COLO668 (cell line): ENCODE measurements at regions not wholly inside any gene's neighbourhood (a gene's known extent, or its start where the extent isn't known, plus 50 kb on each side); places are given as distances from the start of the nearest gene placed in this dataset.
"Not testable (repeated sequence)": the region's sequence is repeated elsewhere in the genome, so short reads cannot be mapped to it uniquely, and the experiment has no call there.

Source experiments
- DNase-seq: peaks from one replicate; lab custom pipeline; 2025; ENCODE audit not compliant: unreplicated experiment; lab: John Stamatoyannopoulos, UW

GRCh38 chr14:63147018-63147417, 57.2 kb upstream of the RHOJ start:
- DNase-seq: no peak

DNA sequence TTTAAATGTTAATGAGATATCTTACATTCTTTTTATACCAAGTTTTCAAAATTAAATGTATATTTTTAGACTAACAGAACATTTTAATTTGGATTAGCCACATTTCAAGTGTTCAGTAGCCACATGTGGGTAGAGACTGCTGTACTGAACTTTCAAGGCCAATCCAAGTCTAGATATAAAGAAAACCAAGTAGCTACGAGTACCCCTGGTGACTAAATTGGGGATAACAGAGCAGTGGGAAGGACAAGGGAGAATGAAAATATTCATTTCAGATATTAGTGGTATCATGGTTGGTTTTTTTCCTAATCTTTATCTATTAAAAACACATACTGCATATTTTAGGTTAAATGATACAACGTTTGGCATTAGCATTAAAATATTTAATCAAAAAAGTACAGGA, 69.4 kb upstream of the RHOJ start:
- peak; percentile 24 for DNase-seq

- DNase-seq: no peak
Observed at GRCh38 chr14:63130531-63130930, 73.7 kb upstream of the RHOJ start.

DNA sequence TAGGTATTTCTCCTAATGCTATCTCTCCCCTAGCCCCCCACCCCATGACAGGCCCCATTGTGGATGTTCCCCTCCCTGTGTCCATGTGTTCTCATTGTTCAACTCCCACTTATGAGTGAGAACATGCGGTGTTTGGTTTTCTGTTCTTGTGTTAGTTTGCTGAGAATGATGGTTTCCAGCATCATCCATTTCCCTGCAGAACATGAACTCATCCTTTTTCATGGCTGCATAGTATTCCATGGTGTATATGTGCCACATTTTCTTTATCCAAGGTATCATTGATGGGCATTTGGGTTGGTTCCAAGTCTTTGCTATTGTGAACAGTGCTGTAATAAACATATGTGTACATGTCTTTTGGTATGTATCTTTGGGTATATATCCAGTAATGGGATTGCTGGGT, 61.2 kb upstream of the KCNH5 start:
- DNase-seq: not testable (repeated sequence)

GRCh38 chr14:63100552-63100951, 55.3 kb upstream of the KCNH5 start:
- DNase-seq: no peak

GRCh38 chr14:63096186-63096585, 50.9 kb upstream of the KCNH5 start:
- no peak for DNase-seq
